ENCODE measurements at regions not wholly inside any gene's neighbourhood (a gene's known extent, or its start where the extent isn't known, plus 50 kb on each side); places are given as distances from the start of the nearest gene placed in this dataset.

GRCh38 chr1:30197639-30198450 lies 525.5 kb downstream of the MATN1 start:
- Histone ChIP-seq H3K27me3 (ENCODE audit: control insufficient read depth, insufficient read depth, low read length) (no peaks in the 10 kb centered on the region), H3K4me3 (ENCODE audit: insufficient read depth, low read depth, low read length) (no peak overlapping the region), H3K36me3 (replicated peaks; ENCODE audit: control insufficient read depth, insufficient read depth, low read length) (no peaks in the 10 kb centered on the region)
- DNase-seq, result no peak

GRCh38 chr1:30196872-30197638 lies 526.3 kb downstream of the MATN1 start:
- no peak for DNase-seq
- H3K27me3 ChIP-seq (ENCODE audit: control insufficient read depth, insufficient read depth, low read length), result no peaks in the 10 kb centered on the region
- no peak overlapping the region for H3K4me3 ChIP-seq (ENCODE audit: insufficient read depth, low read depth, low read length)
- no peaks in the 10 kb centered on the region for H3K36me3 ChIP-seq (replicated peaks; ENCODE audit: control insufficient read depth, insufficient read depth, low read length)

- DNase-seq, result no peak
- Histone ChIP-seq H3K27me3 (ENCODE audit: control insufficient read depth, insufficient read depth, low read length) (no peaks in the 10 kb centered on the region), H3K4me3 (ENCODE audit: insufficient read depth, low read depth, low read length) (no peak overlapping the region), H3K36me3 (replicated peaks; ENCODE audit: control insufficient read depth, insufficient read depth, low read length) (no peaks in the 10 kb centered on the region)
These were observed 526.9 kb downstream of the MATN1 start for GRCh38 chr1:30196457-30196856.

- H3K4me3 ChIP-seq (ENCODE audit: insufficient read depth, low read depth, low read length), result no peak overlapping the region
- DNase-seq, result no peak
- H3K36me3 ChIP-seq (replicated peaks; ENCODE audit: control insufficient read depth, insufficient read depth, low read length), result no peaks in the 10 kb centered on the region
- H3K27me3 ChIP-seq (ENCODE audit: control insufficient read depth, insufficient read depth, low read length), result no peaks in the 10 kb centered on the region
These were observed 527.8 kb downstream of the MATN1 start for GRCh38 chr1:30195424-30196134.

- no peaks in the 10 kb centered on the region for H3K27me3 ChIP-seq (ENCODE audit: control insufficient read depth, insufficient read depth, low read length)
- no peak overlapping the region for H3K4me3 ChIP-seq (ENCODE audit: insufficient read depth, low read depth, low read length)
- no peak for DNase-seq
- no peaks in the 10 kb centered on the region for H3K36me3 ChIP-seq (replicated peaks; ENCODE audit: control insufficient read depth, insufficient read depth, low read length)
These were observed 528.5 kb downstream of the MATN1 start for GRCh38 chr1:30194741-30195423.

- no peak for DNase-seq
- Histone ChIP-seq H3K4me3 (ENCODE audit: insufficient read depth, low read depth, low read length) (no peak overlapping the region), H3K36me3 (replicated peaks; ENCODE audit: control insufficient read depth, insufficient read depth, low read length) (no peaks in the 10 kb centered on the region), H3K27me3 (ENCODE audit: control insufficient read depth, insufficient read depth, low read length) (no peaks in the 10 kb centered on the region)
These were observed 529.3 kb downstream of the MATN1 start for GRCh38 chr1:30194046-30194619.

GRCh38 chr1:30192969-30193630 lies 530.3 kb downstream of the MATN1 start:
- Histone ChIP-seq H3K27me3 (ENCODE audit: control insufficient read depth, insufficient read depth, low read length) (no peaks in the 10 kb centered on the region), H3K36me3 (replicated peaks; ENCODE audit: control insufficient read depth, insufficient read depth, low read length) (no peaks in the 10 kb centered on the region), H3K4me3 (ENCODE audit: insufficient read depth, low read depth, low read length) (no peak overlapping the region)
- no peak for DNase-seq

- Histone ChIP-seq H3K27me3 (ENCODE audit: control insufficient read depth, insufficient read depth, low read length) (no peaks in the 10 kb centered on the region), H3K36me3 (replicated peaks; ENCODE audit: control insufficient read depth, insufficient read depth, low read length) (no peaks in the 10 kb centered on the region), H3K4me3 (ENCODE audit: insufficient read depth, low read depth, low read length) (no peak overlapping the region)
- DNase-seq, result peak; percentile 46
These were observed 532.2 kb downstream of the MATN1 start for GRCh38 chr1:30191154-30191702.

- Histone ChIP-seq H3K27me3 (ENCODE audit: control insufficient read depth, insufficient read depth, low read length) (no peaks in the 10 kb centered on the region), H3K4me3 (ENCODE audit: insufficient read depth, low read depth, low read length) (no peak overlapping the region), H3K36me3 (replicated peaks; ENCODE audit: control insufficient read depth, insufficient read depth, low read length) (no peaks in the 10 kb centered on the region)
- no peak for DNase-seq
These were observed 532.8 kb downstream of the MATN1 start for GRCh38 chr1:30190511-30191153.

- Histone ChIP-seq H3K27me3 (ENCODE audit: control insufficient read depth, insufficient read depth, low read length) (no peaks in the 10 kb centered on the region), H3K36me3 (replicated peaks; ENCODE audit: control insufficient read depth, insufficient read depth, low read length) (no peaks in the 10 kb centered on the region), H3K4me3 (ENCODE audit: insufficient read depth, low read depth, low read length) (no peak overlapping the region)
- DNase-seq, result no peak
These were observed 533.4 kb downstream of the MATN1 start for GRCh38 chr1:30189818-30190500.

GRCh38 chr1:30188999-30189398 lies 534.4 kb downstream of the MATN1 start:
- no peaks in the 10 kb centered on the region for H3K27me3 ChIP-seq (ENCODE audit: control insufficient read depth, insufficient read depth, low read length)
- no peak overlapping the region for H3K4me3 ChIP-seq (ENCODE audit: insufficient read depth, low read depth, low read length)
- no peaks in the 10 kb centered on the region for H3K36me3 ChIP-seq (replicated peaks; ENCODE audit: control insufficient read depth, insufficient read depth, low read length)
- DNase-seq, result no peak

GRCh38 chr1:30188329-30188728 lies 535.1 kb downstream of the MATN1 start:
- Histone ChIP-seq H3K36me3 (replicated peaks; ENCODE audit: control insufficient read depth, insufficient read depth, low read length) (no peaks in the 10 kb centered on the region), H3K27me3 (ENCODE audit: control insufficient read depth, insufficient read depth, low read length) (no peaks in the 10 kb centered on the region), H3K4me3 (ENCODE audit: insufficient read depth, low read depth, low read length) (no peak overlapping the region)
- no peak for DNase-seq

Measured in H7 (cell line).